IMR-90 (cell line): ENCODE measurements at regions not wholly inside any gene's neighbourhood (a gene's known extent, or its start where the extent isn't known, plus 50 kb on each side); places are given as distances from the start of the nearest gene placed in this dataset.

Source experiments
- ATAC-seq: fragments of 200-7000 bp; cut with Tn5 transposase; 2 replicates; pipeline ENCODE4 v1.9.1; 2020; ENCODE audit warnings: low read depth, mild to moderate bottlenecking, moderate library complexity
- BruUV-seq: library from RNA; stranded (reverse); fragments of 400-500 nt; replicated peaks from 2 replicates; lab custom pipeline; 2021; lab: Mats Ljungman, UMichigan
- CTCF ChIA-PET: fragments of 300-600 bp; formaldehyde crosslinking; extraction: SDS; loops from one replicate; lab custom pipeline; 2021; ENCODE audit warnings: antibody characterized with exemption; lab: Yijun Ruan, JAX
- POLR2A ChIA-PET: fragments of 300-600 bp; sonication (Branson Sonifier 250); formaldehyde crosslinking; loops from one replicate; lab custom pipeline; 2022; ENCODE audit warnings: antibody characterized with exemption; ENCODE audit not compliant: unreplicated experiment; lab: Charles Lee
- DNase-seq: peaks from one replicate; pipeline ENCODE4 v3.0.0; 2013
- H2AFZ ChIP-seq: replicated peaks from 2 replicates; pipeline ENCODE3; 2013; ENCODE audit warnings: low read length, mild to moderate bottlenecking; ENCODE audit not compliant: poor library complexity
- H2AK5ac ChIP-seq: 2 replicates; pipeline ENCODE4 v1.6.1; 2013; ENCODE audit warnings: low read depth, low read length, inconsistent platforms
- H2AK9ac ChIP-seq: replicated peaks from 2 replicates; pipeline ENCODE3; 2013; ENCODE audit warnings: mild to moderate bottlenecking, low read depth, low read length, moderate library complexity; ENCODE audit not compliant: poor library complexity
- H2BK120ac ChIP-seq: 2 replicates; pipeline ENCODE4 v1.6.1; 2013; ENCODE audit warnings: low read depth, low read length, inconsistent platforms
- H2BK15ac ChIP-seq: 3 replicates; pipeline ENCODE4 v1.6.1; 2013; ENCODE audit warnings: low read depth, low read length, inconsistent platforms
- H2BK20ac ChIP-seq: 2 replicates; pipeline ENCODE4 v1.6.1; 2013; ENCODE audit warnings: low read depth, mild to moderate bottlenecking, inconsistent platforms, low read length, moderate library complexity
- H2BK5ac ChIP-seq: 2 replicates; pipeline ENCODE4 v1.6.1; 2013; ENCODE audit warnings: mild to moderate bottlenecking, low read depth, low read length, inconsistent platforms; ENCODE audit not compliant: poor library complexity, severe bottlenecking
- H3K14ac ChIP-seq: replicated peaks from 2 replicates; pipeline ENCODE4 v1.6.1; 2013; ENCODE audit warnings: low read depth, low read length, inconsistent platforms
- H3K18ac ChIP-seq: 2 replicates; pipeline ENCODE4 v1.6.1; 2013; ENCODE audit warnings: low read depth, low read length, control low read depth
- H3K23ac ChIP-seq: 2 replicates; pipeline ENCODE4 v1.6.1; 2013; ENCODE audit warnings: low read depth, low read length, inconsistent platforms
- H3K27ac ChIP-seq: 2 replicates; pipeline ENCODE4 v1.5.1; 2013; ENCODE audit warnings: mild to moderate bottlenecking, control low read depth, low read length; ENCODE audit not compliant: insufficient read depth
- H3K27me3 ChIP-seq: 2 replicates; pipeline ENCODE4 v1.6.1; 2013; ENCODE audit warnings: low read length; ENCODE audit not compliant: control insufficient read depth, insufficient read depth
- H3K36me3 ChIP-seq: 2 replicates; pipeline ENCODE4 v1.6.1; 2013; ENCODE audit warnings: low read length, mixed read lengths; ENCODE audit not compliant: control insufficient read depth, insufficient read depth
- H3K4ac ChIP-seq: 2 replicates; pipeline ENCODE4 v1.6.1; 2013; ENCODE audit warnings: low read depth, low read length, inconsistent platforms
- H3K4me1 ChIP-seq: 2 replicates; pipeline ENCODE4 v1.6.1; 2013; ENCODE audit warnings: low read length, mixed read lengths; ENCODE audit not compliant: control insufficient read depth, insufficient read depth
- H3K4me2 ChIP-seq: 2 replicates; pipeline ENCODE4 v1.6.1; 2013; ENCODE audit warnings: low read depth, mild to moderate bottlenecking, control low read depth, low read length, moderate library complexity
- H3K4me3 ChIP-seq: 2 replicates; pipeline ENCODE4 v1.5.1; 2013; ENCODE audit warnings: low read depth, mild to moderate bottlenecking, control low read depth, low read length, moderate library complexity; ENCODE audit not compliant: insufficient read depth
- H3K56ac ChIP-seq: 2 replicates; pipeline ENCODE4 v1.6.1; 2013; ENCODE audit warnings: low read length, inconsistent platforms; ENCODE audit not compliant: insufficient read depth; ENCODE audit errors: extremely low read depth
- H3K79me1 ChIP-seq, 2 experiments: 2 replicates each; pipeline ENCODE4 v1.6.1; 2013; ENCODE audit warnings: low read length in 2 of 2, inconsistent platforms in 1 of 2, low read depth in 1 of 2
- H3K9ac ChIP-seq: 2 replicates; pipeline ENCODE4 v1.6.1; 2013; ENCODE audit warnings: low read depth, low read length, control low read depth
- H3K9me1 ChIP-seq: 2 replicates; pipeline ENCODE4 v1.6.1; 2013; ENCODE audit warnings: low read length, inconsistent platforms; ENCODE audit not compliant: insufficient read depth
- H3K9me3 ChIP-seq: 2 replicates; pipeline ENCODE4 v1.6.1; 2013; ENCODE audit warnings: low read length; ENCODE audit not compliant: control insufficient read depth, insufficient read depth
- H4K20me1 ChIP-seq: 2 replicates; pipeline ENCODE4 v1.6.1; 2013; ENCODE audit warnings: low read length, inconsistent platforms; ENCODE audit not compliant: insufficient read depth
- H4K5ac ChIP-seq: 2 replicates; pipeline ENCODE4 v1.6.1; 2013; ENCODE audit warnings: mild to moderate bottlenecking, low read depth, low read length, control low read depth
- H4K8ac ChIP-seq, 2 experiments: 2 replicates each; pipeline ENCODE4 v1.6.1; 2013; ENCODE audit warnings: low read depth in 2 of 2, low read length in 2 of 2, control low read depth in 1 of 2, inconsistent platforms in 1 of 2
- H4K91ac ChIP-seq: 2 replicates; pipeline ENCODE4 v1.6.1; 2013; ENCODE audit warnings: low read depth, low read length, inconsistent platforms; ENCODE audit not compliant: insufficient read depth
- BHLHE40 ChIP-seq: fragments of 150-350 bp; IDR thresholded peaks from 2 replicates; pipeline ENCODE4 v1.6.1; 2016; ENCODE audit warnings: mild to moderate bottlenecking, low read depth, low read length
- CEBPB ChIP-seq: IDR thresholded peaks from 2 replicates; pipeline ENCODE4 v1.6.1; 2012; ENCODE audit warnings: low read depth, low read length, improper control_type of control experiment
- CHD1 ChIP-seq: IDR thresholded peaks from 2 replicates; pipeline ENCODE4 v1.6.1; 2012; ENCODE audit warnings: low read depth, low read length, improper control_type of control experiment
- FOS ChIP-seq: fragments of 150-350 bp; IDR thresholded peaks from 2 replicates; pipeline ENCODE4 v1.6.1; 2016; ENCODE audit warnings: low read depth, low read length
- MAFK ChIP-seq: IDR thresholded peaks from 2 replicates; pipeline ENCODE4 v1.6.1; 2012; ENCODE audit warnings: low read depth, low read length, improper control_type of control experiment
- MAZ ChIP-seq: IDR thresholded peaks from 2 replicates; pipeline ENCODE4 v1.6.1; 2012; ENCODE audit warnings: low read depth, mild to moderate bottlenecking, low read length, improper control_type of control experiment, moderate library complexity, borderline replicate concordance
- MXI1 ChIP-seq: IDR thresholded peaks from 2 replicates; pipeline ENCODE4 v1.6.1; 2012; ENCODE audit warnings: low read depth, mild to moderate bottlenecking, low read length, moderate library complexity, borderline replicate concordance
- NFE2L2 ChIP-seq: fragments of 150-350 bp; IDR thresholded peaks from 2 replicates; pipeline ENCODE4 v1.6.1; 2016; ENCODE audit warnings: low read depth, mild to moderate bottlenecking, low read length
- POLR2A ChIP-seq: IDR thresholded peaks from 2 replicates; pipeline ENCODE4 v1.6.1; 2012; ENCODE audit warnings: mild to moderate bottlenecking, low read depth, low read length
- RAD21 ChIP-seq: IDR thresholded peaks from 2 replicates; pipeline ENCODE4 v1.6.1; 2012; ENCODE audit warnings: low read length, improper control_type of control experiment
- RCOR1 ChIP-seq: IDR thresholded peaks from 2 replicates; pipeline ENCODE4 v1.6.1; 2012; ENCODE audit warnings: mild to moderate bottlenecking, low read length, improper control_type of control experiment; ENCODE audit not compliant: insufficient replicate concordance
- RFX5 ChIP-seq: IDR thresholded peaks from 2 replicates; pipeline ENCODE4 v1.8.0; 2012; ENCODE audit warnings: low read depth, mild to moderate bottlenecking, low read length, moderate library complexity
- SMC3 ChIP-seq: fragments of 150-350 bp; IDR thresholded peaks from 2 replicates; pipeline ENCODE4 v1.6.1; 2016; ENCODE audit warnings: low read depth, mild to moderate bottlenecking, antibody characterized with exemption, low read length, moderate library complexity
- WGBS, 2 experiments: methylation state at CpG; one replicate each; pipeline versions ENCODE4 v1.1.5 to v1.1.7; 2013; ENCODE audit warnings: missing lambda C conversion rate in 2 of 2; ENCODE audit not compliant: insufficient read length in 1 of 2; ENCODE audit errors: extremely low coverage in 2 of 2; 5-methylcytosine and 5-hydroxymethylcytosine counted together
- dilution Hi-C: fragments of 300-500 bp; cut with HindIII; formaldehyde crosslinking; loops from one replicate; pipeline ENCODE4 v1.14.3; 2018; ENCODE audit warnings: low sequenced_read_pairs; ENCODE audit not compliant: unreplicated experiment
- in situ Hi-C: fragments of 300-500 bp; cut with MboI; formaldehyde crosslinking; loops from 3 replicates; pipeline ENCODE4 v1.14.3; 2019; ENCODE audit warnings: low sequenced_read_pairs, inconsistent platforms, mixed read lengths
- intact Hi-C: fragments of 100-400 bp; cut with micrococcal nuclease; formaldehyde crosslinking; loops from 2 replicates; pipeline ENCODE4 v1.10.0; 2022
- TF ChIP-seq, protein P1 (sequence below): fragments of 150-350 bp; IDR thresholded peaks from 2 replicates; pipeline ENCODE4 v1.6.1; 2016; ENCODE audit warnings: low read depth, mild to moderate bottlenecking, low read length, moderate library complexity, borderline replicate concordance
- TF ChIP-seq, protein P2 (sequence below): conservative IDR thresholded peaks from 2 replicates; pipeline ENCODE4 v1.5.1; 2012; ENCODE audit warnings: mild to moderate bottlenecking, low read depth, low read length, improper control_type of control experiment
- TF ChIP-seq, protein P3 (sequence below): fragments of 150-350 bp; IDR thresholded peaks from 2 replicates; pipeline ENCODE4 v1.6.1; 2017; ENCODE audit warnings: mild to moderate bottlenecking, antibody characterized with exemption, low read length, low read depth

DNA sequence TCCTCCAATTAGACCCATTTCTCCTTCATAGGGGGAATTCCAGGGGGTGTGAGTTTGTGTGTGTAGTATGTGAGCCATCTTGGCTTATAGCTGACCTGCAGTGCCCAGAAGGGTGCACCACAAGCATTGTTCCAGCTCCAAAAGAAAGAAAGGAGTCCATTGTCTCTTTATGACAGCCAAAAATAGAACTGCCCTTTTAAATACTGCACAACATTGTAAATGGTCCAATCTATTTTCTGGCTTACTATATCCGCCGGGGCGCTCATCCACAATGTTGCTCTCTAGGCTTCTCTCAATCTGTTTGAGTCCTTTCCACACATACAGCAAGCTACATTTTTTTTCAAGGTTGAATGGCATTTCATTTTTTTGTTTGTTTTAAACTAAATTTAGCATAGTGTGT lies 517.5 kb downstream of the STK39 start:
- Histone ChIP-seq H3K18ac (no peak overlapping the region), H4K91ac (no peak overlapping the region), H4K8ac (no peak overlapping the region), H3K79me1 (no peaks in the 10 kb centered on the region), H2BK120ac (no peak overlapping the region), H4K20me1 (no peaks in the 10 kb centered on the region), H2AK5ac (no peak overlapping the region), H3K4ac (no peak overlapping the region), H3K4me3 (no peak overlapping the region), H3K23ac (no peak overlapping the region), H2BK15ac (no peak overlapping the region), H2AK9ac (no peak overlapping the region), H4K5ac (no peak overlapping the region), H3K36me3 (no peaks in the 10 kb centered on the region), H3K56ac (no peak overlapping the region), H3K9me1 (no peaks in the 10 kb centered on the region), H3K14ac (no peak overlapping the region), H3K9ac (no peak overlapping the region), H3K4me1 (no peaks in the 10 kb centered on the region), H3K27me3 (no peaks in the 10 kb centered on the region), H2AFZ (no peak overlapping the region), H2BK20ac (no peak overlapping the region), H3K9me3 (no peaks in the 10 kb centered on the region), H3K27ac (no peak overlapping the region), H2BK5ac (no peak overlapping the region), H3K4me2 (no peak overlapping the region)
- ChIA-PET POLR2A (no interaction called here), CTCF (interaction anchor here (0.6 kb wide), 1 partner anchor 23 kb away, joined by 3 read pairs; no protein-coding TSS in a partner anchor)
- no peak for TF ChIP-seq SMC3
- TF ChIP-seq NFE2L2: no peak
- TF ChIP-seq BHLHE40: no peak
- TF ChIP-seq RFX5: no peak
- TF ChIP-seq RCOR1: no peak
- no peak for TF ChIP-seq MAZ
- TF ChIP-seq MXI1: no peak
- TF ChIP-seq POLR2A: no peak
- TF ChIP-seq, protein P1, sequence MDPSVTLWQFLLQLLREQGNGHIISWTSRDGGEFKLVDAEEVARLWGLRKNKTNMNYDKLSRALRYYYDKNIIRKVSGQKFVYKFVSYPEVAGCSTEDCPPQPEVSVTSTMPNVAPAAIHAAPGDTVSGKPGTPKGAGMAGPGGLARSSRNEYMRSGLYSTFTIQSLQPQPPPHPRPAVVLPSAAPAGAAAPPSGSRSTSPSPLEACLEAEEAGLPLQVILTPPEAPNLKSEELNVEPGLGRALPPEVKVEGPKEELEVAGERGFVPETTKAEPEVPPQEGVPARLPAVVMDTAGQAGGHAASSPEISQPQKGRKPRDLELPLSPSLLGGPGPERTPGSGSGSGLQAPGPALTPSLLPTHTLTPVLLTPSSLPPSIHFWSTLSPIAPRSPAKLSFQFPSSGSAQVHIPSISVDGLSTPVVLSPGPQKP: no peak
- TF ChIP-seq, protein P2, sequence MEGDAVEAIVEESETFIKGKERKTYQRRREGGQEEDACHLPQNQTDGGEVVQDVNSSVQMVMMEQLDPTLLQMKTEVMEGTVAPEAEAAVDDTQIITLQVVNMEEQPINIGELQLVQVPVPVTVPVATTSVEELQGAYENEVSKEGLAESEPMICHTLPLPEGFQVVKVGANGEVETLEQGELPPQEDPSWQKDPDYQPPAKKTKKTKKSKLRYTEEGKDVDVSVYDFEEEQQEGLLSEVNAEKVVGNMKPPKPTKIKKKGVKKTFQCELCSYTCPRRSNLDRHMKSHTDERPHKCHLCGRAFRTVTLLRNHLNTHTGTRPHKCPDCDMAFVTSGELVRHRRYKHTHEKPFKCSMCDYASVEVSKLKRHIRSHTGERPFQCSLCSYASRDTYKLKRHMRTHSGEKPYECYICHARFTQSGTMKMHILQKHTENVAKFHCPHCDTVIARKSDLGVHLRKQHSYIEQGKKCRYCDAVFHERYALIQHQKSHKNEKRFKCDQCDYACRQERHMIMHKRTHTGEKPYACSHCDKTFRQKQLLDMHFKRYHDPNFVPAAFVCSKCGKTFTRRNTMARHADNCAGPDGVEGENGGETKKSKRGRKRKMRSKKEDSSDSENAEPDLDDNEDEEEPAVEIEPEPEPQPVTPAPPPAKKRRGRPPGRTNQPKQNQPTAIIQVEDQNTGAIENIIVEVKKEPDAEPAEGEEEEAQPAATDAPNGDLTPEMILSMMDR: no peak
- TF ChIP-seq FOS: no peak
- TF ChIP-seq, protein P3, sequence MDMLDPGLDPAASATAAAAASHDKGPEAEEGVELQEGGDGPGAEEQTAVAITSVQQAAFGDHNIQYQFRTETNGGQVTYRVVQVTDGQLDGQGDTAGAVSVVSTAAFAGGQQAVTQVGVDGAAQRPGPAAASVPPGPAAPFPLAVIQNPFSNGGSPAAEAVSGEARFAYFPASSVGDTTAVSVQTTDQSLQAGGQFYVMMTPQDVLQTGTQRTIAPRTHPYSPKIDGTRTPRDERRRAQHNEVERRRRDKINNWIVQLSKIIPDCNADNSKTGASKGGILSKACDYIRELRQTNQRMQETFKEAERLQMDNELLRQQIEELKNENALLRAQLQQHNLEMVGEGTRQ: no peak
- no peak for TF ChIP-seq CHD1
- TF ChIP-seq CEBPB: no peak
- no peak for TF ChIP-seq MAFK
- TF ChIP-seq RAD21: no peak
- DNase-seq (no peak), ATAC-seq (no peak)
- in situ Hi-C loops: no loop called here
- no CpG with 5 or more reads among the region's 3 CpGs for WGBS, 2 experiments
- BruUV-seq: no TSS peak
- intact Hi-C loops: no loop called here
- dilution Hi-C loops: no loop called here
